ENCODE measurements at regions not wholly inside any gene's neighbourhood (a gene's known extent, or its start where the extent isn't known, plus 50 kb on each side); places are given as distances from the start of the nearest gene placed in this dataset.

DNA sequence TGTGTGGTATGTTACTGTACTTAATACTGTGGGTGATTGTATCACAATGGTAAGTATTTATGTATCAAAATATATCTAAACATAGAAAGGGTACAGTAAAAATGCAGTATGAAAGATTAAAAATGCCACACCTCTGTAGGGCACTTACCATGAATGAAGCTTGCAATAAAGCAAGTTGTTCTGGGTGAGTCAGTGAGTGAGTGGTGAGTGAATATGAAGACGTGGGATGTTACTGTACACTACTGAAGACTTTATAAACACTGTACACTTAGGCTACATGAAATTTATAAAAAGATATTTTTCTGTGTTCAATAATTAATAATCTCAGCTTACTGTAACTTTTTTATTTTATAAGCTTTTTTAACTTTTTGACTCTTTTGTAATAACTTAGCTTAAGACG, 1162.4 kb upstream of the NRXN1 start:
- TF ChIP-seq POLR2AphosphoS5 (IDR thresholded peaks at IDR 0.05) (no peak), POLR2A (IDR thresholded peaks at IDR 0.05) (no peak), EP300 (IDR thresholded peaks at IDR 0.05) (no peak)
- TF ChIP-seq, protein P1, sequence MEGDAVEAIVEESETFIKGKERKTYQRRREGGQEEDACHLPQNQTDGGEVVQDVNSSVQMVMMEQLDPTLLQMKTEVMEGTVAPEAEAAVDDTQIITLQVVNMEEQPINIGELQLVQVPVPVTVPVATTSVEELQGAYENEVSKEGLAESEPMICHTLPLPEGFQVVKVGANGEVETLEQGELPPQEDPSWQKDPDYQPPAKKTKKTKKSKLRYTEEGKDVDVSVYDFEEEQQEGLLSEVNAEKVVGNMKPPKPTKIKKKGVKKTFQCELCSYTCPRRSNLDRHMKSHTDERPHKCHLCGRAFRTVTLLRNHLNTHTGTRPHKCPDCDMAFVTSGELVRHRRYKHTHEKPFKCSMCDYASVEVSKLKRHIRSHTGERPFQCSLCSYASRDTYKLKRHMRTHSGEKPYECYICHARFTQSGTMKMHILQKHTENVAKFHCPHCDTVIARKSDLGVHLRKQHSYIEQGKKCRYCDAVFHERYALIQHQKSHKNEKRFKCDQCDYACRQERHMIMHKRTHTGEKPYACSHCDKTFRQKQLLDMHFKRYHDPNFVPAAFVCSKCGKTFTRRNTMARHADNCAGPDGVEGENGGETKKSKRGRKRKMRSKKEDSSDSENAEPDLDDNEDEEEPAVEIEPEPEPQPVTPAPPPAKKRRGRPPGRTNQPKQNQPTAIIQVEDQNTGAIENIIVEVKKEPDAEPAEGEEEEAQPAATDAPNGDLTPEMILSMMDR (IDR thresholded peaks at IDR 0.05): no peak

All from sigmoid colon (tissue), 4 donors.